Ovary (tissue), 3 donors: ENCODE measurements at regions not wholly inside any gene's neighbourhood (a gene's known extent, or its start where the extent isn't known, plus 50 kb on each side); places are given as distances from the start of the nearest gene placed in this dataset.

Source experiments
- EP300 ChIP-seq: sonication (generic); formaldehyde crosslinking; IDR thresholded peaks from one replicate; pipeline ENCODE4 v1.6.1; 2017; ENCODE audit warnings: antibody characterized with exemption
- POLR2A ChIP-seq: fragments of 450-650 bp; IDR thresholded peaks from one replicate; pipeline ENCODE4 v1.6.1; 2017; ENCODE audit warnings: antibody characterized with exemption, mild to moderate bottlenecking, moderate library complexity
- TF ChIP-seq, protein P1 (sequence below), 3 donors: fragments of 450-650 bp in 2 of 3; fragments of 200-600 bp in 1 of 3; IDR thresholded peaks; one replicate each; pipeline versions ENCODE4 v1.5.1 to v1.8.0; 2016 to 2022; ENCODE audit warnings: antibody characterized with exemption in 3 of 3, mild to moderate bottlenecking in 1 of 3
- donor health status: DM: no; HTN: no; CAD: no.

DNA sequence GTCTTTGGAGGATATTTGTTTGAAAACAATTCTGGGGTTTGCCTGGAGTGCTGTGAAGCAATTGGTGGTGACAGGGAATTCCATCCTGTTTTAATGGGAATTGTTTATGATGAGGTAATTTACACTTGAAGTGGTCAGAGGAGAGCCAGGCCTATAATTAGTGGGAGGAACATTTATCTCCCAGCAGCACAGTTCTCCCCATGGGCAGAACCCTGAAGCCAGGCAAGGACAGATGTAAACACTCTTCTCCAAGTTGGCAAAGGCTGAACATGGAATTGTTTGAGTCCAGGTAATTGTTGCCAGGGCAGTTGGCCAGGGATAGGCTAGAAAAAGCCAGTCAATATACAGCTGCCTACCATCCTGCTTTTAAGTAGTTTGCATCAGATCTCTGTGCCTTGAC, 789.7 kb downstream of the FRK start:
- TF ChIP-seq EP300 (no peak), POLR2A (no peak)
- TF ChIP-seq, protein P1, sequence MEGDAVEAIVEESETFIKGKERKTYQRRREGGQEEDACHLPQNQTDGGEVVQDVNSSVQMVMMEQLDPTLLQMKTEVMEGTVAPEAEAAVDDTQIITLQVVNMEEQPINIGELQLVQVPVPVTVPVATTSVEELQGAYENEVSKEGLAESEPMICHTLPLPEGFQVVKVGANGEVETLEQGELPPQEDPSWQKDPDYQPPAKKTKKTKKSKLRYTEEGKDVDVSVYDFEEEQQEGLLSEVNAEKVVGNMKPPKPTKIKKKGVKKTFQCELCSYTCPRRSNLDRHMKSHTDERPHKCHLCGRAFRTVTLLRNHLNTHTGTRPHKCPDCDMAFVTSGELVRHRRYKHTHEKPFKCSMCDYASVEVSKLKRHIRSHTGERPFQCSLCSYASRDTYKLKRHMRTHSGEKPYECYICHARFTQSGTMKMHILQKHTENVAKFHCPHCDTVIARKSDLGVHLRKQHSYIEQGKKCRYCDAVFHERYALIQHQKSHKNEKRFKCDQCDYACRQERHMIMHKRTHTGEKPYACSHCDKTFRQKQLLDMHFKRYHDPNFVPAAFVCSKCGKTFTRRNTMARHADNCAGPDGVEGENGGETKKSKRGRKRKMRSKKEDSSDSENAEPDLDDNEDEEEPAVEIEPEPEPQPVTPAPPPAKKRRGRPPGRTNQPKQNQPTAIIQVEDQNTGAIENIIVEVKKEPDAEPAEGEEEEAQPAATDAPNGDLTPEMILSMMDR (IDR thresholded peaks at IDR 0.05), result no peak
